HEK293 (cell line): ENCODE measurements at regions not wholly inside any gene's neighbourhood (a gene's known extent, or its start where the extent isn't known, plus 50 kb on each side); places are given as distances from the start of the nearest gene placed in this dataset.

Source experiments
- CTCF ChIP-seq: fragments of 450-650 bp; formaldehyde crosslinking; IDR thresholded peaks from 2 replicates; pipeline ENCODE4 v1.5.1; 2016; ENCODE audit warnings: missing biosample characterization, missing genetic modification characterization
- ZBTB11 ChIP-seq: fragments of 450-650 bp; formaldehyde crosslinking; conservative IDR thresholded peaks from 2 replicates; pipeline ENCODE4 v1.5.1; 2016; ENCODE audit warnings: low read depth, missing biosample characterization, missing genetic modification characterization
- ZBTB44 ChIP-seq: fragments of 450-650 bp; IDR thresholded peaks from 2 replicates; pipeline ENCODE4 v1.5.1; 2018; ENCODE audit warnings: missing biosample characterization, mild to moderate bottlenecking, missing genetic modification characterization
- ZNF114 ChIP-seq: fragments of 450-650 bp; formaldehyde crosslinking; IDR thresholded peaks from 2 replicates; pipeline ENCODE4 v1.5.0; 2017; ENCODE audit warnings: missing biosample characterization, missing genetic modification characterization
- ZNF23 ChIP-seq: fragments of 450-650 bp; formaldehyde crosslinking; IDR thresholded peaks from 2 replicates; pipeline ENCODE4 v1.5.1; 2016; ENCODE audit warnings: missing biosample characterization, missing genetic modification characterization, borderline replicate concordance
- ZNF626 ChIP-seq: fragments of 450-650 bp; sonication (Bioruptor Pico); formaldehyde crosslinking; IDR thresholded peaks from 2 replicates; pipeline ENCODE4 v1.5.1; 2018; ENCODE audit warnings: missing biosample characterization, missing genetic modification characterization, inconsistent platforms
- ZNF837 ChIP-seq: fragments of 450-650 bp; formaldehyde crosslinking; IDR thresholded peaks from 2 replicates; pipeline ENCODE4 v1.5.1; 2016; ENCODE audit warnings: missing biosample characterization, missing genetic modification characterization

- TF ChIP-seq ZBTB44 (tag by site-specific recombination) (no peak), ZNF114 (tag by site-specific recombination) (no peak), ZBTB11 (tag by site-specific recombination) (no peak), ZNF23 (tag by site-specific recombination) (no peak), ZNF626 (tag by site-specific recombination) (no peak), CTCF (no peak), ZNF837 (tag by site-specific recombination) (no peak)
Measured at GRCh38 chr12:115255257-115255656, 571.3 kb upstream of the TBX3 start.
